GM19463 (cell line): ENCODE measurements at regions not wholly inside any gene's neighbourhood (a gene's known extent, or its start where the extent isn't known, plus 50 kb on each side); places are given as distances from the start of the nearest gene placed in this dataset.
"Not testable (repeated sequence)": the region's sequence is repeated elsewhere in the genome, so short reads cannot be mapped to it uniquely, and the experiment has no call there.

ENCODE experiments used
- ATAC-seq: cut with Tn5 transposase; IDR thresholded peaks from one replicate; pipeline ENCODE4 v1.9.1; 2021; ENCODE audit warnings: mild to moderate bottlenecking, moderate library complexity; ENCODE audit not compliant: unreplicated experiment

- no peak for ATAC-seq
These were observed 111.0 kb upstream of the RAB4A start for GRCh38 chr1:229159668-229160544.

DNA sequence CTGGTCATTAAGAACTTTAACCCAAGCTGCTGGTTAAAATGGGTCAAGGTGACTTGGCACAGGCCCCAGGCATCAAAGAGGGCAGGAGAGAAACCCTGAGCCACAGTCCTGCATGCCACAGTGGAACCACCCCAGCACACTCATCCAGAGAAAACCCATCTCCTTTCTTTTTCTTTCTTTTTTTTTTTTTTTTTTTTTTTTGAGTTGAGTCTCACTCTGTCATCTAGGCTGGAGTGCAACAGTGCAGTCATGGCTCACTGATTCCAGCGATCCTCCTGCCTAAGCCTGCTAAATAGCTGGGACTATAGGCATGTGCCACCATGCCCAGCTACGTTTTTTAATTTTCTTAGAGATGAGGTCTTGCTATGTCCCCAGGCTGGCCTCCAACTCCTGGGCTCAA, 109.2 kb upstream of the RAB4A start:
- no peak for ATAC-seq

- ATAC-seq: no peak
These were observed 107.9 kb upstream of the RAB4A start for GRCh38 chr1:229162825-229163515.

DNA sequence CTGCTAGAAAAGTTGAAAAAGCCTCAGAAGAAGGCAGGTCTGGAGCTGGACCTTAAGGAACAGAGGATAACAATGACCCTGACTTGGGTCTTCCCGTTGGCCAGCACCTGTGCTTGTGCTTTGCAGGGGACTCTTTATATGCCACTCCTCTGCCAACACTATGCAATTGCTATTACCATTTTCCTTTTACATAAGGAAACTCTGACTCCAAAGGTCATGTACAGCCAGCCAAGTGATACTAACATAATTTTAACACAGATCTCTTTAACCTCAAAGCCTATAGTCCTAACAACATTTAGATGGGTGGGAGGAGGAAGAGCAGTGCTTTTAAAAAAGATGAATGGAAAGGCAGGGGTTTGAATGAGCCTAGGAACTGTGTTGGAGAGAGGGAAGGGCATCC, 106.6 kb upstream of the RAB4A start:
- no peak for ATAC-seq

GRCh38 chr1:229164836-229165735, 105.8 kb upstream of the RAB4A start:
- ATAC-seq: peak; percentile 62

- no peak for ATAC-seq
These were observed 103.6 kb upstream of the RAB4A start for GRCh38 chr1:229167318-229167717.

DNA sequence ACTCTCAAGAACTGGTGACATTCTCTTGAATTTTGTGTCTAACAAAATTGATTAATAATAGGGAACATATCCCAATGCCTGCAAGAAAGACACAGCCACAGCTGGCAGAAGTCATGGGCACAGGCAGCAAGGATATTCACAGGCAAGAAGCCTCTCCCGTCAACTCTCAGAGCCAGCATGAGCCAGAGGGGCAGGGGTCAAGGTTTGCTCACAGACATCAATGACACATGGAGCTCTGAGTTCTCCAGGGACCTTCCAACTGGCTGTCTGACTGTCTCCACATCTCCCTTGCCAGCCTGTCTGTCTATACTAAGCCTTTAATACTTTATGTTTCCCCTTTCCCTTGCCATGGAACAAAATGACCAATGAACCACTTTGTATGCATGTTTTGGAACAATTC, 101.5 kb upstream of the RAB4A start:
- no peak for ATAC-seq

DNA sequence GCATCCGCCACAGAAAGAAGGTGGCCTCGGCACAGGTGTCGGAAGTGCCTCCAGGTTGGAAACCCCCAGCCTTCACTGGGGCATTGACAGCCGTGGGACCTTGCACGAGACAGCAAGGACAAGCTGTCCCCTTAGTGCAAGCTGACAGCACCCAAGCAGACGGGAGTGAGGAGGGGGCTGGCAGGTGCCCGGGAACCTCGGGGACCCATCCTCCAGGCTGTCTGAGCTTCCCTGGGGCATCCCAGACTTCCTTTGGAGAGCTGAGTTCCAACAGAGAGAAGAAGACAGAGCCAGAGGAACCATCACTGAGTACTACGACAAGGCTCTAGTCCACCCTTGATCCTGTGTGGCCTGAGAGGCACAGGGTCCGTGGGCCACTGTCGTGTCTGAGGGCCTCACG, 100.6 kb upstream of the RAB4A start:
- no peak for ATAC-seq

DNA sequence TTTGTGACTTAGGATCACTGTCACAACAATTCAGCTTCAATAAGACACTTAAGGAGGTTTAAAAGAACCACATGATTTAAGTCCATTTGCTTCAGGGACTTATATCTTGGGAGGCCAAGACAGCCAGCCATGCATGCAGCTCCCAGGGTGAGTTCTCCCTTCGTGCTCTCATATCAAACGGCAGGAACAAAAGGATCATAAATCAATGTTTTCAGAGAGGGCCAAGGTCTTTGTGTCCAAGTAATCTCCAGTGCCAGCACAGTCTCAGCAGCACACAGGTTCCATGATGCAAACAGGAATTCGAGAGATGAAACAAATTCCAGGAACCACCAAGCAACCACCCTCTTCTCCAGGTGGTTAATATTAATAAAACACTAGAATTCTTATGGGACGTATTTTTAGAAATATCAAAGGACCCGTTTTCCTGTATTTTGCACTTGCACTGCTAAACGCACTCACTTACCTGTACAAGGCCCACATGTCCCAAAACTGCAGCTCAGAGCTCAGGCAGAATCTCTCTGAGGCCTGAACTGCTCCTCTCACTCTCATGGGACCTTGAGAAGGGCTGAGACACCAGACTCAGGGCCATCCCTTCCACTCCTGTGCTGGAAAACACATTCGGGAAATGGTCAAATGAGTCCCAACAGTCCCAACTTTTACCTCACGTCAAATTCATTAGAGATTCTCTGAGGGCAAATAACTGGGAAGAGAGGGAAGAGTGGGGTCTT, 100.0 kb upstream of the RAB4A start:
- ATAC-seq: no peak

DNA sequence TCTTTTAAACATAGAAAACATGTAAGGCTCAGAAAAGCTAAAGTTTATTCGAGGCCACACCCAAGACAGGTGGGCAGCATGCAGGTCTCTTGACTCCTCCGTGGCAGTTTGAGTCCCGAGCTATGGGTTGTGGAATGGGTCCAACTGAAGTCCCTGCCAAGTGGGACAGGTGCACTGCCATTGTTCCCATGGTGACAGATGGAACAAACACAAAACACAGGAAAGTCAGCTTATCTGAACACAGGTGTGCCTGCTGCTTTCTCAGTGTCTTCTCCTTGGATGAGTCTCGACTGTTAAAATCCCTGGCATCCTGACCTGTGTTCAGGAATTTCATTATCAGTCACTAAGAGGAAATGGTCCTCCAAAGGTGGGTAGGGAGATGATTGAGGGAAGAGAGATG, 99.0 kb upstream of the RAB4A start:
- ATAC-seq: no peak

DNA sequence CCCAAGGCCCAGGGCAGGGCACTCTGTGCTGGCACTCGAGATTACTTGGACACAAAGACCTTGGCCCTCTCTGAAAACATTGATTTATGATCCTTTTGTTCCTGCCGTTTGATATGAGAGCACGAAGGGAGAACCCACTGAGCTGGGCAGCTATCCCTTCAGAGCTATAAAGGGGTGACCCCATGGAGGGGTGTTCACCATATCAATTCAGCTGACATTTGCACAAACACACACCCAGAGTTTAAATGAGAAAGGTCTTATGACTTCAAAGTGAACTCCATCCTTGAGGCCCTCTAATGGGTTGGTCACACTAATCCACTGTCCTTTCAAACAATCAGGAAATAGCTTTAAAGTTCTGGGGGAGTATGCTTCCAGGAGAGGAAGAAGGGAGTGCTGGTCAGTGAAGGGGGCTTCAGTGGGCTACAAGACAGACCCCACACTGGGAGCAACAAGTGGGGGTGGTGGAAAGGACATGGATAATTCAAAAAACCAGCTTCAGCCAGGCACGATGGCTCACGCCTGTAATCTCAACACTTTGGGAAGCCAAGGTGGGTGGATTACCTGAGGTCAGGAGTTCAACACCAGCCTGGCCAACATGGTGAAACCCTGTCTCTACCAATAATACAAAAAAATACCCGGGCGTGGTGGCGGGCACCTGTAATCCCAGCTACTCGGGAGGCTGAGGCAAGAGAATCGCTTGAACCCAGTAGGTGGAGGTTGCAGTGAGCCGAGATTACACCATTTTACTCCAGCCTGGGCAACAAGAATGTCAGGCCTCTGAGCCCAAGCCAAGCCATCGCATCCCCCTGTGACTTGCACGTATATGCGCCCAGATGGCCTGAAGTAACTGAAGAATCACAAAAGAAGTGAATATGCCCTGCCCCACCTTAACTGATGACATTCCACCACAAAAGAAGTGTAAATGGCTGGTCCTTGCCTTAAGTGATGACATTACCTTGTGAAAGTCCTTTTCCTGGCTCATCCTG, 97.1 kb upstream of the RAB4A start:
- not testable (repeated sequence) for ATAC-seq

DNA sequence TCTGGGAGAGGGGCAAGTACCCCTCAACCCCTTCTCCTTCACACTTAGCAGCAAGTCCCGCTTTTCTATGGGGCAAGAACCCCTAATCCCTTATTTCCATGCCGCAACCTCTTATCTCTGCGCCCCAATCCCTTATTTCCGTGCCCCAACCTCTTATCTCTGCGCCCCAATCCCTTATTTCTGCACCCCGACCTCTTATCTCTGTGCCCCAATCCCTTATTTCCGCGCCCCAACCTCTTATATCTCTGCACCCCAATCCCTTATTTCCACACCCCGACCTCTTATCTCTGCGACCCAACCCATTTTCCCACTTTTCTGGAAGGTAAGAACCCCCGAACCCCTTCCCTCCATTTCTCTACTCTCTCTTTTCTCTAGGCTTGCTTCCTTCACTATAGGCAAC, 95.6 kb upstream of the RAB4A start:
- not testable (repeated sequence) for ATAC-seq

GRCh38 chr1:229176457-229176856, 94.5 kb upstream of the RAB4A start:
- ATAC-seq: not testable (repeated sequence)

GRCh38 chr1:229180161-229180560, 90.8 kb upstream of the RAB4A start:
- no peak for ATAC-seq

DNA sequence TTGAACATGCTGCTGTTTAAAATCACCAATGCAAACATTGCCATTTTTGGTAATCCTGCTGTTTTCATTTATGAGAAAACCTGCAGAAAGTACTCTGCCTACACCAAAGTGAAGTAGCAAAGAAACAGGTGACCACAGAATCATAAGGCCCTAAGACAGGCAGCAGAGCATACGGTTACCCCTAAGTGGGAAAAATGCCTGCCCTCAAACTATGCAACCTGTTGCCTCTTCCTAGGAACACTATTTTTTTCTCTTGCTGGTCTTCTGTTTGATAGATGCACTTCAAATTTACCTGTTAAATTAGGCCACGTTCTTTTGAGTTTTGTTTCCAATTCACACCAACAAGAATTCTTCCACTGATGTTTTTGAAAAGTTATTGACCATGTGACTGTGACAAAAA, 89.5 kb upstream of the RAB4A start:
- ATAC-seq: no peak

DNA sequence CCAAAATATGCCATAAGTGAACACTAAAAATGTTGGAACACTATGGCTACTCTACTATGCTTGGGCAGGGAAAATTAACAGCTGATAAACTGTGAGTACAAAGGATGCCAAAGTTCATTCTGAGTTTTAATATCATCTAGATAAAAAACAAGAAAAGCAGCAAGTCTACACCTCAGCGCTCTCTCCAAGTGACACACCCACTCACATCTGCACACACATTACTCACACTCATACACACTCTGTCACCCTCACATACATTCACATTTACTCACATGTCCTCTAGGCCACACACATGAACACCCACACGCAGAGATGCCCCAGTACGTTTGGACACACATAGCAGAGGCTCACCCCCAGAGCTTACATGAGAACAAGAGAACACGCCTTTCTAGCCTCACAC, 87.3 kb upstream of the RAB4A start:
- no peak for ATAC-seq

- ATAC-seq: no peak
These were observed 86.8 kb upstream of the RAB4A start for GRCh38 chr1:229184066-229184465.

- no peak for ATAC-seq
These were observed 84.9 kb upstream of the RAB4A start for GRCh38 chr1:229185963-229186362.

DNA sequence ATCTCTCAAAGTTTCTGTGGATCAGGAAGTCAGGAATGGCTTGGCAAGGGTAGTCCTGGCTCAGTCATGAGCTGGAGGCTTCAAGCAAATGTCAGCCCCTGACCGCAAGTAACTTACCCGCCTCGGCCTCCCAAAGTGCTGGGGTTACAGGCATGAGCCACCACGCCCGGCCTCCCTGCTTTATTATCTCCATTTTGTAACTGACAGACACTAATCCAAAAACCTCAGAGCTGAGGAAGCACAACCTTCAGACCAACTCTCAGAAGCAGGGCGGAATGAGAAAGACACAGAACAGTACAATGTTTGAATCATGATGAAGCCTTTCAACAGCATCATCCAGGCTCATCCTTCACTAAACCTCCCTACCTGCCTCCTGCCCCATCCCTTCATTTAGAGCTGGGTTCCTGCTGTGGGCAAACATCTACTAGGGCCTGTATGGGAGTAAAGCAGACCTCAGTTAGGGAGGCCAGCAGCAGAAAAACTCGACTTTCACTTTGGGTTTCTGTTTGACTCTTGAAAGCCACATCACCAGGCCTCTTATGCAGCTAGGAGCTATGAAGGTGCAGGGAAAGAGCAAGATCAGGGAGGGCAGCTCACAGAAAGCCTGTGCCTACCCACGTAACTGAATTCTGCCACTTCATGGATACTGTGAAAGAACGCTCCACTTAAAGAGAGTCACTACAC, 84.4 kb upstream of the RAB4A start:
- peak; percentile 100 for ATAC-seq
